ENCODE measurements at regions not wholly inside any gene's neighbourhood (a gene's known extent, or its start where the extent isn't known, plus 50 kb on each side); places are given as distances from the start of the nearest gene placed in this dataset.

DNA sequence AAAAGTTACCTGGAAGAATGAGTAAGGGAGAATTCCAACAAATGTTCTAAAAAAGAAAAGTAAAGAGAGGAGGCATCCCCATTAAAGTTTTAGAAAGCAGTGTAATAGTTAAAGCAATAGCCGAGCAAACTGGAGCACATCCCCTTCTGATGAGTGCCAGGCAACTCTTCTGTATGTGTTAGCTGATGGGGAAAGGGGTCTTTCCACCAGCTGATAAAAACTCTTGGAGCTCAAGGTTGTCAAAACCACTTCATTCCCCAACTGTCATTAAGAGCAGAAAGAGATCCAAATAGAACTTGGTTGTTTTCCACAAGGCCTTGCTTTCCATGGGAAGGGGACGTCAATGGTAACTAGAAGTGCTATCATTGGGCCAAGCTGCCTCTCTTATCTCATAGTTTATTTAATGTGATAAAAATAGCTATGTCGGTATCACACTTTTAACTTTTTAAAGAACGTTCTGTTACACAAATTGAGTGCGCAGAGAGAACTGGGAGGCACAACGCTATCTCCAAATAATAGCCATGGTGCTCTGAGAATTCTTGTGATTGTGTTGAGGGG is 116.9 kb downstream of the POLR2M start:
- DNase-seq (ENCODE audit: low read depth) = no peak

DNA sequence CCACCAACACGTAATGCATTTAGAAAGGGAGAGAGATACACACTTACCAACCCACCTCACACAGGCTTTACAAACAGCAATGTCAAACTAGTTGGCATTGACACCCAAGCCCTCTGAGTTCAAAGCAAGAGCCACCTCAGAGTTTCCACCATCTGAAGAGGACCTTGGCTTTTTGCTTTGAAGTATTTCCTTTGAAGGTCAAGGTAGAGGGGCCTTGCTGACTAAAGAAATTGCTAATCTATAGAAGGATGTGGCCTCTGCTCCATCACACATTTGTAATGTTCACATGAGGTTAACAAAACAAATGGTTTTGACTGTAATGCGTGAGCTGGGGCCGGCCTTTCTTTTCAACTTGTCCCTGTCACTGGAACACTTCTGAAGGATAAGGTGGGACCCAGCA is 117.7 kb downstream of the POLR2M start:
- DNase-seq (ENCODE audit: low read depth) = no peak

DNA sequence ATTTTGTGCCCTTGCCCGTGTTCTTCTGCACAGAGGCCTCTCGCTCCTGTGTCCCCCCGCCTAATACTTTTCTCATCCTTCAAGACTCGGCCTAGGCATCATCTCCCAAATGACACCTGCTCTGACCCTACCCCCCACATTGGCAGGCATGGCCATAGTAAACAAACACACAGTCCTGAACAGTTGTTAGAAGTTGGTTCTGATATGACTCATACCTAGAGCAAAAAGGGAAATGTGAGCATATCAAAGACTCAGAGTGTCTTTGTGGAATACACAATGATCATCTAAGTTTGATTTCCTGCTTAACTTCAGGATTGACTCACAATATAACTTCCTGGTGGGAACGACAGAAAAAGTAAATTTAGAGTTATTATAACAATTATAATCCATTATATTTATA is 120.5 kb downstream of the POLR2M start:
- DNase-seq (ENCODE audit: low read depth) = no peak

DNA sequence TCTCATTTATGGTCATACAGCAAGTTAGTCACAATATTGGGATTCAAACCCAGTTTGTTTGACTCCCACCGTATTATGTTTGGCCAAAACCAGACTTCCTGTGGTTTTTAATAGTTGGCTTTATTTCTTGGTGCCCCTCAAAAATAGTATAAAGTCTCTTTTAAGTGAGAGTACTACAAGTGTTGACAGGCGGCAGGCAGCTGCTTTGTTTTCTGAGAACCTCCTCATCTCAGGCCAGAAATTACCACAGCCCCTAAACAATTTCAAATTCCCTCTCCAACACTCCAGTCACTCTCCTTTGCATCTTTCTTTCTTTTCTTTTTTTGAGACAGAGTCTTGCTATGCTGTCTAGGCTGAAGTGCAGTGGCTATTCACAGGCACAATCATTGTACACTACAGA is 121.5 kb downstream of the POLR2M start:
- DNase-seq (ENCODE audit: low read depth) = no peak

DNA sequence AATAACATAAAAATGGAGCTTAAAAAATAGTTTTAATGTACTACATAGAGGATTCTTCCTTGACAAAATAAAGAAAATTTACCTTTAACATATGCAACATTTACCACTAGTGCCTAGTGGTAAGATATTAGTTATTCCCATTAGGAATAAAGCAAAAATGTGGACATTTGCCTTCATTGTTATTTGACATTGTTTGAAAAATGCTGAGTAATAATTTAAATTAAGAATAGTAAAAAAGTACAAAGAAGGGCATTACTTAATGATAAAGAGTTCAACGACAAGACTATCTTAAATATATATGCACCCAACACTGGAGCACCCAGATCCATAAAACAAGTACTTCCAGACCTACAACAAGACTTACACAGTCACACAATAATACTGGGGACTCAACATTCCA is 125.7 kb downstream of the POLR2M start:
- no peak for DNase-seq (ENCODE audit: low read depth)

DNA sequence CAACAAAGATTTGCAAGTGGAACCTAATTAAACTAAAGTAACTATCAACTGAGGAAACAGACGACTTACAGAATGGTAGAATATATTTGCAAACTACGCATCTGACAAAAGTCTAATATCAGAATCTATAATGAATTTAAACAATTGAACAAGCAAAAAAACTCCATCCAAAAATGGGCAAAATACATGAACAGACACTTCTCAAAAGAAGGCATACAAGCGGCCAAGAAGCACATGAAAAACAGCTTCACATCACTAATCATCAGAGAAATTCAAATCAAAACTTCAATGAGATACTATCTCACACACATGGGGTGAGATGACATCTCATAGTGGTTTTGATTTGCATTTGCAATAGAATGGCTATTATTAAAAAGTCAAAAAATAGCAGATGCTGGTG is 128.6 kb downstream of the POLR2M start:
- no peak for DNase-seq (ENCODE audit: low read depth)

DNA sequence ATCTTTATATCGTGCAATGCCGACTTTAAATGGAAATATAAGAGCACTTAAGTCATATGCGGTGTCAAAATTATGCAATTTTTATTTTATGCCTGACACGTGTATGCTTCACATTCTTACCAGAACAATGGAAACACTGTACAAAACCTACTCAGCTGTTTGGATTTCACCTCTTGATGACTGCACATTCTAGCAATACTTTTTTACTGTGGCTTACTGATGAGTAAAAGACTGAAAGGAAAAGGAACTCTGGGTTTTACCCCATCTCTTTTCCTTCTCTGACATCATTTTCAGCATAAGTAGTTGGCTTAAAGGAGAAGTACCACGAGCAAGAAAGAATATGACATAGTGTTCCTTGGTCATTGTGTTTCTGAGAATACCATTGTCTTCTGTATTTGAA is 142.8 kb downstream of the POLR2M start:
- DNase-seq (ENCODE audit: low read depth) = no peak

DNA sequence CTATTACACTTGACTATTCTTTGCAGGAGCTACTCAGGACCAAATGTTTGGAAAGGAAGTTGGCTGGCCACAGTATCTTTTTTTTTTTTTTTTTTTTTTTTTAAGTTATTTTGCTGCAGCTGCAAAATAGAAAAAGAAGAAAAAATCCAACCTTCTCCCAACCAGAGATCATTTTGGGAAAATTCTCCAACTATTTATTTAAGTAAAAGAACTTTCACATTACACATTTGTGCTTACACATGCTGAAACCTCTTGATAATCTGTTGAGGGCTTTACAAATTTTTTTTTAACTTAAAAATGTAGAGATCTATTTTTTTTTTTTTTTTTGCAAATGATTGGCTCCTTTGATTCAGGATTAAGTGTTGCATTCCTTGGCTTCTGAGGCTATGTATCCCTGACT is 148.0 kb downstream of the POLR2M start:
- DNase-seq (ENCODE audit: low read depth) = peak; percentile 35

DNA sequence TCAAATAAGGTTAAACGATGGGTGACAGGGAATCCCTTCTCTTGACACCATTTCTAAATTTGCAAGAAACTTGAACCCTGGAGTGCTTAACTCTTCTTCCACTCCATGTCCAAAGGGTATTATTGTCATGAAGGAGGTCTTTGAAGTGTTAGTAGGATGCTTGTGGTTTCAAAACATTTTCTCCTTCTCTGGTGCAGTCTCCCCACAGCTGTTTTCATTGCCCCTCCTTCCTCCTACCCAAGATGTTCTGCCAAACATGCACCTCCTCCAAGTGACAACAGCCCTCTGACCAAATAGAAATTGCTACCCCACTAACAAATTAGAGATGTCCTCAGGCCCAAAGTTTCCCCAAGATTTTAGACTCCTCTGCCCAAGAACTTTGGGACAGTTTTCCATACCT is 151.4 kb downstream of the POLR2M start:
- DNase-seq (ENCODE audit: low read depth) = no peak

DNA sequence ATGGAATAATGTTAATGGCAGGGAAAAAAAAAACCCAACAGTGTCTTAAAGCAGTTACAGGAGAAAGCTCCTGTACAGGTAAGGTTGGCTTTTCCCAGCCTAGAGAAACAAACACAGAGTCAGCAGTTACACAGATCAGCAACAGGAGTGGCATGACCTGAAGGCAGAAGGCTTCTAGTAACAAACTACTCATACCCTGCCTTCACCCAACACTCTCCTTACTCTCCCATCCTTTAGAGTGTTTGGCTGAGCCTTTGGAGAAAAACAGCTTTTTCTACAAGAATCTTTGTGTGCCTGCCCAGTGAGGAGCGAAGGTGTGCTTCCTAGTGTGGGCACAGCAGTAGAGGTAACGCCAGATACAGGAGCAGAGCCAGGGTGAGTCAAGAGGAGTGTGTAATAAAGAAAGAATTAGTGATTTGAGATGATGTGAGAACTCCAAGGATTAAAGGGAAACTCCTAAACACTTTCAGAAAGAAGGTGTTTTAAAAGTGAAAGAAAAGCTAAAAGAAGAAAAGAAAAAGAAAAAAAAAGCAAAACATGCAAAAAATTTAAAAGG is 152.7 kb downstream of the POLR2M start:
- no peak for DNase-seq (ENCODE audit: low read depth)

DNA sequence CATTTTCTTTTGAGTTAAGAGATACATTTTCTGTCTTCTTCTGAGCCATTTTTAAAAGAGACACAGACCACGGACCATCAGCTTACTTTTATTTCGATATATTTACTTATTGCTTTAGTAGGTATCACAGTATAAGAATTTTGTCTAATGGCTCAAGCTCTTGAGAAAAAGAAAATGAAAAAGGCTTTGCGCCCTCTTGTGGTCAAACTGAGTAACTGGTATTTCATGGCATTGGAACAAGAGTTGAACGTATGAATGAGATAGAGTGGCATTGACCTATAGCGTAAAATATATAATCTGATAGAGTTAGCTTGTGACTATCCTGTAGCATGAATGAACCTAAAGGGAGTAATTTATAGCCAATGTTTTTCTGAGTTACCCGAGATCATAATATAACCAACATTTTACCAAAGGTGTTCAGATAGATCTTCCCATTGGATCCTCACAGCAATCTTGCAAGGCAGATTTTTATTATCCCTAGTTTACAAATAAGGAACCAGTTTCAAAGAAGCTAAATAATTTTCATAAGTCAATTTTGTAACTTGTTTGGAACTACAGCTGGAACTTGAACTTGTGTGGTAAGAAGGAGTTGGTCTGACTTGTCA is 154.6 kb downstream of the POLR2M start:
- DNase-seq (ENCODE audit: low read depth) = peak; percentile 44

DNA sequence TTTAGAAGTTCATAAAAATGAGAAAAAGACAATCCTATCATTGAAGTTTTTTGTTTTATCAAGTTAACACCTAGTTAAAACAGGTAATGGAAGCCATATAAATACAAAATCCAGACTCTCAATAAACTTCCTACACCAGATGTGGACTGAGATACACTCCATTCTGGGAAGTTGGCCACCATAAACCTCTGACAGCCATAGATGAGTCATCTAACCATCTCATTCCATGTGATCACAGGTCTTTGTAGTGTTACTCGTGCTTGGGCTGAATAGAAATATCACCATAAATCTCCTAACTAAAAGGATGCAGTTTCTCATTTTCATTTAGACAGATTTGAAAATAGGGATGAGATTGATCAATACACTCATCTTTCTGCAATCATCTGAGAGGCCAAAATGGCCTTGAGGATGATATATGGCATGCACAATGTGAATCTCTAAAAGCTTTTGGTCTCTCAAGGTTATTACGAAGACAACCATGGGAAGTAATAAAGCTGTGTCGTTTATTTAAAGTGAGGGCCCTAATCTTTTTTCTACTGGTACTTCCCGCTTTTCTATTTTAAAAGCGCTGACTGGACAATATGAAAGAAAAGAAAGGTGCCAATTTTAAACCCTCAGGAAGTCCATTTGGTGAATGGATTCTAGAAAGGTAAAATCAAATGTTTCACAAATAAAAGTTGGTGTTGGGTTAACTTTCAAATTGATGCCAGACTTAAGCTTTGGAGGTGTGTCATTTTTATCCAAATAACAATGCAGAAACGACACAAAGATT is 155.5 kb downstream of the POLR2M start:
- DNase-seq (ENCODE audit: low read depth) = no peak

DNA sequence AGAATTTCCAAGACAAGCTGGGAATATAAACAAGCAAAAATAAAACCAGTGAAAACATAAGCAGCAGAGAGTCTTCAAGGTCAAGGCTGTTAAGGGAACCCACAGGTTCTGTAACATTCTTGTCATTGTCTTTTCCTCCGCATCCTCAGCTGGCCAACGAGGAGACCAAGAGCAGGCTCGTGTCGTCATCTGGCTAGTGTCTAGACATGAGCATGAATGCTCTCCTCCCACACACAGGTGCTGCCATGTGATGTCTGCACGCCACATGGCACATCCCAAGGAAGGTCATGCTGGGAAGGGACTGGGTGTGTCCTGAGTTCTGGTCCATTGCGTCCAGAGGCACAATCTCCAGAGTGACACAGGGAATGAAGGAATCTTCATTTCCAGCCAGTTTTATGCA is 156.2 kb downstream of the POLR2M start:
- DNase-seq (ENCODE audit: low read depth) = no peak

DNA sequence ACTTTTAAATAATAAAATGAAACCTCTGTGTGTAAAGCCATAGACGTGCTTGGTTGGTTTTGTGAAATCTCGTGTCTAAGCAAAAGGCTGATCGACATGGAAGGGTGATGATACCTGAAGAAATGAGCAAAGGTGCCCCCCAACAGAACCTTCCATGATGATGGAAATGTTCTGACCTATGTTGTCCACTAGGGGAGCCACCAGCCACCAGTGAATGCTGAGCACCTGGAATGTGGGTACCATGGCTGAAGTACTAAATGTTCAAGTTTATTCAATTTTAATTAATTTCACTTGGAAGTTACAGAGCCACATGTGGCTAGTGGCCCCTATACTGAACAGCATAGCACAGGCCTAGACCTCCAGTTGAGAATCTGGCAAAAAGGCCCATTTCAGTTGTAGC is 158.8 kb downstream of the POLR2M start:
- DNase-seq (ENCODE audit: low read depth) = no peak

DNA sequence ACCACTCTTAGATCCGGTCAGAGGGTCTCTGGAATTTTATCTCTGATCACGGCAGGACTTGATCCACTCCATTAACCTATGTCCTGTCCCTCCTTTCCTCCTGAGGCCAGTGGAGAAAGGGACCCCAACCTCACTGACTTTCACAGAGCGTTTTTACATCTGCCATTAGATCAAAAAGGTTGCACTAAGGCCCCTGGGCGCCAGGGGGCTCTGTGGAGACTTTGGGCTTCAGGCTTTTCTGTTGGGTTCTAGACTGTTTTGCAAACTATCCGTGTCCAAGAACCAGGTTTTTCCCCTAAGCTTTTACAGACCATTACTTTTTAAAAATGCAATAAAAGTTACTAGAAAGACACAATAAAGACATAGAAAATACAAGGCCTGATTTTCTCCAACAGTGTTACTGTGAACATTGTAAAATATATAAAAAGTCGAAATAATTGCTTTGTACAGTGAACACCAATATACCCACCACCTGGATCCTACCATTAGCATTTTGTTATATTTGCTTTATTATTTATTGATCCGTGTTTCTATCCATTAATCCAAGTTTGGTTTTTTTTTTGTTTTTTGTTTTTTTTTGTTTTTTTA is 159.7 kb downstream of the POLR2M start:
- no peak for DNase-seq (ENCODE audit: low read depth)

DNA sequence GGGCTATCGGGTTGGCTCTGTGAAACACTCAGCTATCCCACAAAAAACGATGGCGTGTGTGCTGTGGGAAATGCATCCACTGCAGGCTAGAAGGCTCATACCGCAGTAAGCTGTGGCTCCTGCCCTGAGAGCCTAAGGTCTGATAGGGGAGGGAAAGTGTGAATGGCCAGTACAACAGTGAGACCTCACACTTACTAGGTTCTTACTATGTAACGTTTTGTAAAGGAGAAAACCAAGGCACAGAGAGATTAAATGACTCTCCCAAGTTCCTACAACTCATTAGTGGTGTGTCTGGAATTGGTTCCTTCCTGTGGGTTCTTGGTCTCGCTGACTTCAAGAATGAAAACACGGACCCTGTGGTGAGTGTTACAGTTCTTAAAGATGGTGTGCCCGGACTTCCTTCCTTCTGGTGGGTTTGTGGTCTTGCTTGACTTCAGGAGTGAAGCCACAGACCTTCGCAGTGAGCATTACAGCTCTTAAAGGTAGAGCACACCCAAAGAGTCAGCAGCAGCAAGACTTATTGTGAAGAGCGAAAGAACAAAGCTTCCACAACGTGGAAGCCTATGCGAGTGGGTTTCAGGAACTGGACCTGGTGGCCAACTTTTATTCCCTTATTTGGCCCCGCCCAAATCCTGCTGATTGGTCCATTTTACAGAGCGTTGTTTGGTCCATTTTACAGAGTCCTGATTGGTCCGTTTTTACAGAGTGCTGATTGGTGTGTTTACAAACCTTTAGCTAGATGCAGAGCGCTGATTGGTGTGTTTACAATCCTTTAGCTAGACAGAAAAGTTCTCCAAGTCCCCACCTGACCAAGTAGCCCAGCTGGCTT is 161.7 kb downstream of the POLR2M start:
- DNase-seq (ENCODE audit: low read depth) = no peak

DNA sequence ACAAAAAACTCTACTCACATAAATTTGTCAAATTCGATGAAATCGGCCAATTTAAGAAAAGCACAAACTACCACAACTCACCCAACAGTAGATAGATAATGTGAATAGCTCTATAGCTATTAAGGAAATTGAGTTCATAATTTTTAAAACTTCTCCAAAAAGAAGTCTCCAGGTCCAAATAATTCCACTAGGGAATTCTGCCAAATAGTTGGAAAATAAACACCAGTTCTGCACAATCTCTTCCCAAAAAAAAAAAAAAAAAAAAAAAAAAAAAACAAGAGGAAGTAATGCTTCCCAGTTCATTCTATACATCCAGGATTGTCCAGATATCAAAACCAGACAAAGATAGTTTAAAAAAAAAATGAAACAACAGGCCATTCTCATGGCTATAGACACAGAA is 164.2 kb downstream of the POLR2M start:
- no peak for DNase-seq (ENCODE audit: low read depth)

DNA sequence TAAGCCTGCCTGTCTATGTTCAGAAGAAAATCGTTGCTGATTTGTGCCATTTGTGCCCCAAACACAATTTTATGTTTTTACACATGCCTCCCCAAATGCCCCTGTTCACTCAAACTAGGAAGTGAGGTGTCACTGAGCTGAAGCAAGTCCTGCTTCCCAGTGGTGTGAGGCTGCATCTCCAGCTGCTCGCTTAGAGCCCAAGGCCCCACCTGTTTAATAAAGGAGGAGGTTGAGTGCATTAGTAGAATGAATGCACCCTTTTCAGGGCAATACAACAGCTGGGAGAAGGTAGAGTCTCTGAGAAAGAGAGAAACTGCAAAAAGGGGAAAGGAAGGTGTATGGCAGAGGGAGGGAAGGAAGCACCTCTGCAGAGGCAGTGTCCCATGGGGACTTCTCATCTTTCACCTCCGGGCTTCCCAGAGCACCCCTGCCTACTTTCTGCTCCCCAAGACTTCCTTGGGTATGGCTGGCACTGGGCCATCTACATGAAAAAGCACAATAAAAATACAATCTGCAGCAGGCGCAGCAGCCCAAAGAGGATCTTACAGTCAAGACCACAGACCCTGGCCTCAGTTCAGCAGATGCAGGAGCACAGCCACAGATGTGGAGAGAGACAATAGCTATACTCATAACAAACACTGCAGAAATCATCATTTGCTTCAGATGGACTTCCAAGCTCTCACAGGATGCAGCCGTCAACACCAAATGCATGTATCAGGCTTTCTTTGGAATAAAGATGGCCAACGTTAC is 165.9 kb downstream of the POLR2M start:
- no peak for DNase-seq (ENCODE audit: low read depth)

DNA sequence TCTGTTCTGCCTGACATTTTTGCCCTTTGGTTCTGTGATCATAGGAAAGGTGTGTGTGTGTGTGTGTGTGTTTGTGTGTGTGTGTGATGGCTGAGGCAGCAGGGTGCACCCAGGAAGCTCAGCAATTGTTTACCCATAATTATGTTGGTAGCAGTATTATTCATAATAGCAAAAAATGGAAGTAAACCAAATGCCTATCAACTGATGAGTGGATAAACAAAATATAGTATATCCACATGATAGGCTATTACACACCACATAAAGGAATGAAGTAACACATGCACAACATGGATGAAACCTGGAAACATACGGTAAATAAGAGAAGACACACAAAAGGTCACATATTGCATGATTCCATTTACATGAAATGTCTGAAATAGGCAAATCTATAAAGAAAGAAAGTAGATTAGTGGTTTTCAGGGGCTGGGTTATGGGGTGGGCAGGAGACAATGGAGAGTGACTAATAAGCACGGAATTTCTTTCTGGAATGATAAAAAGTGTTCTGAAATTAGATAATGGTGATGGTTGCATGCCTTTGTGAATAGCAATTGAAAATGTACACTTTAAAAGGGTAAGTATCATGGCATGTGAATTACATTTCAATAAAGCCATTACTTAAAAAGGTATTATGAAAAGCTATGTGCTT is 167.2 kb downstream of the POLR2M start:
- no peak for DNase-seq (ENCODE audit: low read depth)

DNA sequence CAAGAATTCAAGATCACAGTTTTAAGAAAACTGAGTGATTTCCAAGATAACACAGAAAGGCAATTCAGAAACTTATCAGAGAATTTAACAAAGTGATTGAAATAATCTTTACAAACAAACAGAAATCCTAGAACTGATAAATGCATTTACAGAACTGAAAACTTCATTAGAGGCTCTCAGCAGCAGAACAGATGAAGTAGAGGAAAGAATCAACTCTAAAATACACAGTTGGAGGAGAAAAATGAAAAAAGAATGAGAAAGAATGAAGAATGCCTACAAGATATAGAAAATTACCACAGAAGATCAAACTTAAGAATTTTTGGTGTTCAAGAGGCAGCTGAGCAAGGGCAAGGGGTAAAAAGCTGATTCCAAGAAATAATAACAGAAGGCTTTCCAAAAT is 168.8 kb downstream of the POLR2M start:
- DNase-seq (ENCODE audit: low read depth) = no peak

DNA sequence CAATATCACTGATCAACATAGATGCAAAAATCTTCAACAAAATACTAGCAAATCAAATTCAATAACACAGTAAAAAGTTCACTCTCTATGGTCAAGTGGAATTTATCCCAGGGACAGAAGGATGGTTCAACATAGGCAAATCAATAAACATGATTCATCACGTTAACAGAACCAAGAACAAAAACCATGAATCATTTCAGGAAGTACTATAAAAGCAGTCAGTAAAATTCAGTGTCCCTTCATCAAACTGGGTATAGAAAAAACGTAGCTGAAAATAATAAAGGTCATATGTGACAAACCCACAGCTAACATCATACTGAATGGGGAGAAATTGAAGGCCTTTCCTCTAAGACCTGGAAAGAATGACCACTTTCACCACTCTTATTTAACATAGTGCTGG is 172.1 kb downstream of the POLR2M start:
- no peak for DNase-seq (ENCODE audit: low read depth)
